Caco-2 (cell line): ENCODE measurements at regions not wholly inside any gene's neighbourhood (a gene's known extent, or its start where the extent isn't known, plus 50 kb on each side); places are given as distances from the start of the nearest gene placed in this dataset.

Experiments
- BruUV-seq: library from RNA; stranded (reverse); fragments of 400-500 nt; replicated peaks from 2 replicates; lab custom pipeline; 2021; lab: Mats Ljungman, UMichigan
- CTCF ChIA-PET: fragments of 300-600 bp; sonication (Branson Sonifier 250); formaldehyde crosslinking; loops from one replicate; lab custom pipeline; 2022; ENCODE audit warnings: antibody characterized with exemption; lab: Charles Lee
- POLR2A ChIA-PET: fragments of 300-600 bp; sonication (Branson Sonifier 250); formaldehyde crosslinking; loops from one replicate; lab custom pipeline; 2022; ENCODE audit warnings: antibody characterized with exemption; lab: Charles Lee
- DNase-seq, 2 experiments: peaks; one replicate each; pipeline versions ENCODE4 v3.0.0 to v3.0.0-alpha.2; 2020 to 2022
- H3K27me3 ChIP-seq: replicated peaks from 2 replicates; pipeline ENCODE4 v1.6.0; 2011; ENCODE audit warnings: low read length; ENCODE audit not compliant: control insufficient read depth, insufficient read depth
- H3K36me3 ChIP-seq: 2 replicates; pipeline ENCODE4 v1.5.1; 2011; ENCODE audit warnings: low read length; ENCODE audit not compliant: control insufficient read depth, insufficient read depth
- H3K4me1 ChIP-seq: fragments of 250-450 bp; sonication (Bioruptor Pico); 2 replicates; pipeline ENCODE4 v1.5.1; 2020; ENCODE audit warnings: mild to moderate bottlenecking
- H3K4me3 ChIP-seq: 2 replicates; pipeline ENCODE4 v1.5.1; 2011; ENCODE audit warnings: low read depth, mild to moderate bottlenecking, control low read depth, low read length
- H3K9me3 ChIP-seq: fragments of 250-450 bp; sonication (Bioruptor Pico); 2 replicates; pipeline ENCODE4 v1.5.1; 2020; ENCODE audit warnings: mild to moderate bottlenecking, moderate library complexity
- H3K27ac Mint-ChIP-seq: one replicate; pipeline ENCODE4 v1.8.0; 2022; ENCODE audit warnings: mixed read lengths; ENCODE audit not compliant: unreplicated experiment
- H3K27me3 Mint-ChIP-seq: one replicate; pipeline ENCODE4 v1.8.0; 2022; ENCODE audit warnings: mixed read lengths; ENCODE audit not compliant: insufficient read depth, unreplicated experiment
- H3K36me3 Mint-ChIP-seq: one replicate; pipeline ENCODE4 v1.8.0; 2022; ENCODE audit warnings: mild to moderate bottlenecking, mixed read lengths; ENCODE audit not compliant: insufficient read depth, unreplicated experiment
- H3K4me1 Mint-ChIP-seq: one replicate; pipeline ENCODE4 v1.8.0; 2022; ENCODE audit warnings: low read depth, mixed read lengths; ENCODE audit not compliant: unreplicated experiment
- H3K4me3 Mint-ChIP-seq: one replicate; pipeline ENCODE4 v1.8.0; 2022; ENCODE audit warnings: mild to moderate bottlenecking, moderate library complexity, mixed read lengths; ENCODE audit not compliant: unreplicated experiment
- H3K9me3 Mint-ChIP-seq: one replicate; pipeline ENCODE4 v1.8.0; 2022; ENCODE audit warnings: mixed read lengths; ENCODE audit not compliant: unreplicated experiment
- intact Hi-C: fragments of 100-400 bp; cut with micrococcal nuclease; formaldehyde crosslinking; loops from one replicate; pipeline ENCODE4 v1.10.0; 2022; ENCODE audit not compliant: unreplicated experiment
- TF ChIP-seq, protein P1 (sequence below), 2 experiments: fragments of 200-600 bp in 1 of 2; IDR thresholded peaks; 1 replicate in 1 of 2; 2 replicates in 1 of 2; pipeline versions ENCODE4 v1.5.1 to v1.8.0; 2011 to 2022; ENCODE audit warnings: antibody characterized with exemption in 1 of 2, control low read depth in 1 of 2, inconsistent platforms in 1 of 2, low read depth in 1 of 2, low read length in 1 of 2, mild to moderate bottlenecking in 1 of 2, moderate library complexity in 1 of 2; ENCODE audit not compliant: insufficient read depth in 1 of 2, severe bottlenecking in 1 of 2, unreplicated experiment in 1 of 2

DNA sequence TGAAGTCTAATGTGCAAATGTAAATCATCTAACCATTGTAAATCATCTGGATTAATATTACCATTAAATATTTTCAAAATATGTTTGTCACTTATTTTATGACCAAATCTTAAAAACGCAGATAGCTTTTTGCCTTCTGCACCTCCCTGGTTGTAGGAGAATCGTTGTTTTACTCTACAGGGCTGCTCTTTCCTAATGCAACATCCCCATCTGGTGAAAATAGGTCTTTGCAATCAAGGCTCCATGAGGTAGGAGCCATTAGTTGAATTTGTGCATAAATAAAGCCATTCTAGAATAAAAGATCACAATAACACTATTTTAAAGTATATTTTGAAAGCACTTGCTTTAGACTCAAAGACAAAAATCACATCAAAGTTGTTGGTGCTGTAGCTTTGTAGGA is 535.6 kb upstream of the AGTR1 start:
- Histone ChIP-seq H3K4me1 (no peaks in the 10 kb centered on the region), H3K4me3 (no peak overlapping the region), H3K36me3 (no peaks in the 10 kb centered on the region), H3K27me3 (no peaks in the 10 kb centered on the region), H3K9me3 (no peaks in the 10 kb centered on the region)
- intact Hi-C loops, result no loop called here
- Mint-ChIP-seq H3K9me3 (no peaks in the 10 kb centered on the region), H3K4me1 (no peaks in the 10 kb centered on the region), H3K36me3 (no peaks in the 10 kb centered on the region), H3K4me3 (no peak overlapping the region), H3K27me3 (no peaks in the 10 kb centered on the region), H3K27ac (no peak overlapping the region)
- TF ChIP-seq, protein P1, sequence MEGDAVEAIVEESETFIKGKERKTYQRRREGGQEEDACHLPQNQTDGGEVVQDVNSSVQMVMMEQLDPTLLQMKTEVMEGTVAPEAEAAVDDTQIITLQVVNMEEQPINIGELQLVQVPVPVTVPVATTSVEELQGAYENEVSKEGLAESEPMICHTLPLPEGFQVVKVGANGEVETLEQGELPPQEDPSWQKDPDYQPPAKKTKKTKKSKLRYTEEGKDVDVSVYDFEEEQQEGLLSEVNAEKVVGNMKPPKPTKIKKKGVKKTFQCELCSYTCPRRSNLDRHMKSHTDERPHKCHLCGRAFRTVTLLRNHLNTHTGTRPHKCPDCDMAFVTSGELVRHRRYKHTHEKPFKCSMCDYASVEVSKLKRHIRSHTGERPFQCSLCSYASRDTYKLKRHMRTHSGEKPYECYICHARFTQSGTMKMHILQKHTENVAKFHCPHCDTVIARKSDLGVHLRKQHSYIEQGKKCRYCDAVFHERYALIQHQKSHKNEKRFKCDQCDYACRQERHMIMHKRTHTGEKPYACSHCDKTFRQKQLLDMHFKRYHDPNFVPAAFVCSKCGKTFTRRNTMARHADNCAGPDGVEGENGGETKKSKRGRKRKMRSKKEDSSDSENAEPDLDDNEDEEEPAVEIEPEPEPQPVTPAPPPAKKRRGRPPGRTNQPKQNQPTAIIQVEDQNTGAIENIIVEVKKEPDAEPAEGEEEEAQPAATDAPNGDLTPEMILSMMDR (IDR thresholded peaks at IDR 0.05; ENCODE audit: insufficient read depth in 1 of 2, low read depth in 1 of 2, low read length in 1 of 2, severe bottlenecking in 1 of 2, unreplicated experiment in 1 of 2), result no peak
- ChIA-PET POLR2A (no interaction called here), CTCF (no interaction called here)
- no TSS peak for BruUV-seq
- DNase-seq, result no peak

DNA sequence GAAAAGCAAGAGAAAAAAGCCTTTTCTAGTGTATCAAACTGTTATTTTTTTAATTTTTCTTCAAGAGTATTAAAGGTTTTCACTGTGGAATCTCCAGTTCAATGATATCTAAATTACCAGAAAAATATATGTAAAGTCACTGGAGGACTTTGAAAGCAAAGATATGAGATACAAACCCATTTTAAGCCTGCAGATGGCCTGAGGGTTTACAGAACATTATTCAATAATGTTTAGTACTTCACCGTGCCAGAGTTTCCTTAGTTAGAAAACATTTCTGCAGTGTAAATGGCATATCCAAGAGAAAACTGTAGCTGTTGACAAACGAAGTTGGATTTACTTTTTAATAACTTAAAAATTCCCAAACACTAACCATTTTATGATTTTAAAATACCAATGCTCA is 529.4 kb upstream of the AGTR1 start:
- CTCF ChIA-PET, result no interaction called here
- Histone ChIP-seq H3K4me1 (no peaks in the 10 kb centered on the region), H3K9me3 (no peaks in the 10 kb centered on the region), H3K36me3 (no peaks in the 10 kb centered on the region), H3K4me3 (no peak overlapping the region), H3K27me3 (no peaks in the 10 kb centered on the region)
- H3K36me3 Mint-ChIP-seq, result no peaks in the 10 kb centered on the region
- POLR2A ChIA-PET, result no interaction called here
- no peak overlapping the region for H3K27ac Mint-ChIP-seq
- no peaks in the 10 kb centered on the region for H3K9me3 Mint-ChIP-seq
- H3K27me3 Mint-ChIP-seq, result peaks cover 3% of the 10 kb centered on the region
- no peak for DNase-seq
- TF ChIP-seq, protein P1 (IDR thresholded peaks at IDR 0.05; ENCODE audit: insufficient read depth in 1 of 2, low read depth in 1 of 2, low read length in 1 of 2, severe bottlenecking in 1 of 2, unreplicated experiment in 1 of 2), result no peak
- intact Hi-C loops, result no loop called here
- BruUV-seq, result no TSS peak
- no peaks in the 10 kb centered on the region for H3K4me1 Mint-ChIP-seq
- no peak overlapping the region for H3K4me3 Mint-ChIP-seq

DNA sequence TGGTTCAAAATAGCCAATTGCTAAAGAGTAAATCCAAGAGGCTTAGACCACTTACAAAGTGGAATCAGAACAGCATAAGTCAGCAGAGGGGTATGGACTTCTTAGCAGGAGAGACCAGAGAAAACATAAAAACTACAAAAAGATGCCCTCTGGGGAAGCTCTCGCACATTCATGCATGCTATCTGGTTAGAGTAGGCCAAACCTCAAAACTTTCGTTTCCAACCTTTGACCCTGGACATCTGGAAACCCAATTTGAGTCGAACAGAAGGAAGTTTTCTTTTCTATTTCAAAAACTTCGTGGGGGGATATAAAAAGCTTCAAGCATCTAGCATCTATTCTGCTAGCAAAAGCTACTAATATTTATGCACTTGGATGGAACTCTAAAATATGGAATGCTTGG is 523.9 kb upstream of the AGTR1 start:
- no peaks in the 10 kb centered on the region for H3K9me3 ChIP-seq
- ChIA-PET CTCF (no interaction called here), POLR2A (no interaction called here)
- no peaks in the 10 kb centered on the region for H3K36me3 Mint-ChIP-seq
- H3K4me3 ChIP-seq, result no peak overlapping the region
- H3K9me3 Mint-ChIP-seq, result no peaks in the 10 kb centered on the region
- no TSS peak for BruUV-seq
- H3K27ac Mint-ChIP-seq, result no peak overlapping the region
- H3K4me1 ChIP-seq, result no peaks in the 10 kb centered on the region
- H3K36me3 ChIP-seq, result no peaks in the 10 kb centered on the region
- no peaks in the 10 kb centered on the region for H3K27me3 Mint-ChIP-seq
- intact Hi-C loops, result no loop called here
- no peaks in the 10 kb centered on the region for H3K27me3 ChIP-seq
- H3K4me1 Mint-ChIP-seq, result no peaks in the 10 kb centered on the region
- H3K4me3 Mint-ChIP-seq, result no peak overlapping the region
- no peak for DNase-seq
- TF ChIP-seq, protein P1 (IDR thresholded peaks at IDR 0.05; ENCODE audit: insufficient read depth in 1 of 2, low read depth in 1 of 2, low read length in 1 of 2, severe bottlenecking in 1 of 2, unreplicated experiment in 1 of 2), result no peak
